ENCODE measurements at regions not wholly inside any gene's neighbourhood (a gene's known extent, or its start where the extent isn't known, plus 50 kb on each side); places are given as distances from the start of the nearest gene placed in this dataset.
"Not testable (repeated sequence)": the region's sequence is repeated elsewhere in the genome, so short reads cannot be mapped to it uniquely, and the experiment has no call there.

GRCh38 chr6:170193326-170193821 is 97.5 kb downstream of the DLL1 start:
- intact Hi-C loops (cut with DNase I): no loop called here
- no peaks in the 10 kb centered on the region for H3K27me3 ChIP-seq
- no peaks in the 10 kb centered on the region for H3K36me3 ChIP-seq
- no peak for ATAC-seq
- no peak overlapping the region for H3K4me3 ChIP-seq
- no peaks in the 10 kb centered on the region for H3K9me3 ChIP-seq
- no peaks in the 10 kb centered on the region for H3K4me1 ChIP-seq
- no peak for TF ChIP-seq CTCF (IDR thresholded peaks at IDR 0.05)
- no peak overlapping the region for H3K27ac ChIP-seq
- DNase-seq: no peak

- ATAC-seq: no peak
- Histone ChIP-seq H3K36me3 (no peaks in the 10 kb centered on the region), H3K4me3 (no peak overlapping the region), H3K27me3 (no peaks in the 10 kb centered on the region), H3K9me3 (no peaks in the 10 kb centered on the region), H3K27ac (no peak overlapping the region), H3K4me1 (no peaks in the 10 kb centered on the region)
- TF ChIP-seq CTCF (IDR thresholded peaks at IDR 0.05): no peak
- intact Hi-C loops (cut with DNase I): no loop called here
- DNase-seq: no peak
These were observed 98.0 kb downstream of the DLL1 start for GRCh38 chr6:170192905-170193304.

- H3K4me3 ChIP-seq; ATAC-seq; H3K9me3 ChIP-seq; H3K4me1 ChIP-seq; H3K36me3 ChIP-seq; H3K27me3 ChIP-seq; intact Hi-C loops (cut with DNase I); DNase-seq; H3K27ac ChIP-seq: not testable (repeated sequence)
These were observed 98.8 kb downstream of the DLL1 start for GRCh38 chr6:170192101-170192500.

GRCh38 chr6:170190046-170190445 is 100.8 kb downstream of the DLL1 start:
- intact Hi-C loops (cut with DNase I): no loop called here
- ATAC-seq (no peak), DNase-seq (no peak)
- Histone ChIP-seq H3K36me3 (no peaks in the 10 kb centered on the region), H3K27ac (no peak overlapping the region), H3K4me3 (no peak overlapping the region), H3K27me3 (no peaks in the 10 kb centered on the region), H3K9me3 (no peaks in the 10 kb centered on the region), H3K4me1 (no peaks in the 10 kb centered on the region)
- TF ChIP-seq CTCF (IDR thresholded peaks at IDR 0.05): no peak

GRCh38 chr6:170189236-170189635 is 101.6 kb downstream of the DLL1 start:
- Histone ChIP-seq H3K9me3 (no peaks in the 10 kb centered on the region), H3K4me3 (no peak overlapping the region), H3K36me3 (no peaks in the 10 kb centered on the region), H3K27ac (no peak overlapping the region), H3K4me1 (no peaks in the 10 kb centered on the region), H3K27me3 (no peaks in the 10 kb centered on the region)
- TF ChIP-seq CTCF (IDR thresholded peaks at IDR 0.05): no peak
- no peak for DNase-seq
- ATAC-seq: no peak
- intact Hi-C loops (cut with DNase I): no loop called here

GRCh38 chr6:170188571-170189001 is 102.3 kb downstream of the DLL1 start:
- Histone ChIP-seq H3K4me3 (no peak overlapping the region), H3K4me1 (no peaks in the 10 kb centered on the region), H3K27ac (no peak overlapping the region), H3K27me3 (no peaks in the 10 kb centered on the region), H3K36me3 (no peaks in the 10 kb centered on the region), H3K9me3 (no peaks in the 10 kb centered on the region)
- DNase-seq: no peak
- intact Hi-C loops (cut with DNase I): no loop called here
- ATAC-seq: no peak
- no peak for TF ChIP-seq CTCF (IDR thresholded peaks at IDR 0.05)

Measured in upper lobe of right lung (tissue), 1 donor.